Hepatocyte (in vitro differentiated cells): ENCODE measurements at regions not wholly inside any gene's neighbourhood (a gene's known extent, or its start where the extent isn't known, plus 50 kb on each side); places are given as distances from the start of the nearest gene placed in this dataset.
"Not testable (repeated sequence)": the region's sequence is repeated elsewhere in the genome, so short reads cannot be mapped to it uniquely, and the experiment has no call there.

ENCODE experiments used
- DNase-seq: peaks from one replicate; pipeline ENCODE4 v3.0.0-alpha.2; 2016; ENCODE audit warnings: low spot score
- H2AFZ ChIP-seq: fragments of 200-600 bp; sonication (generic); 2 replicates; pipeline ENCODE4 v1.6.0; 2016; ENCODE audit warnings: antibody characterized with exemption, mild to moderate bottlenecking
- H3K27ac ChIP-seq: fragments of 200-600 bp; sonication (generic); 2 replicates; pipeline ENCODE4 v1.5.1; 2016; ENCODE audit warnings: mild to moderate bottlenecking
- H3K27me3 ChIP-seq: fragments of 200-600 bp; sonication (generic); 2 replicates; pipeline ENCODE4 v1.6.1; 2016
- H3K36me3 ChIP-seq: fragments of 200-600 bp; sonication (generic); replicated peaks from 2 replicates; pipeline ENCODE4 v1.5.1; 2016; ENCODE audit warnings: low read depth; ENCODE audit not compliant: insufficient read depth
- H3K4me1 ChIP-seq: fragments of 200-600 bp; sonication (generic); 2 replicates; pipeline ENCODE4 v1.5.1; 2016; ENCODE audit warnings: mild to moderate bottlenecking, moderate library complexity; ENCODE audit not compliant: insufficient read depth
- H3K4me2 ChIP-seq: fragments of 200-600 bp; sonication (generic); 2 replicates; pipeline ENCODE4 v1.6.0; 2016
- H3K4me3 ChIP-seq: fragments of 200-600 bp; sonication (generic); 2 replicates; pipeline ENCODE4 v1.5.1; 2016; ENCODE audit warnings: mild to moderate bottlenecking
- H3K79me2 ChIP-seq: fragments of 200-600 bp; sonication (generic); 2 replicates; pipeline ENCODE4 v1.6.0; 2017; ENCODE audit warnings: mild to moderate bottlenecking
- H3K9me2 ChIP-seq: fragments of 200-600 bp; sonication (generic); replicated peaks from 2 replicates; pipeline ENCODE4 v1.6.0; 2017; ENCODE audit warnings: mild to moderate bottlenecking; ENCODE audit not compliant: insufficient read depth
- H3K9me3 ChIP-seq: fragments of 200-600 bp; sonication (generic); 2 replicates; pipeline ENCODE4 v1.5.1; 2016; ENCODE audit warnings: low read depth, mild to moderate bottlenecking
- H4K20me1 ChIP-seq: fragments of 200-600 bp; sonication (generic); 2 replicates; pipeline ENCODE4 v1.6.0; 2016; ENCODE audit warnings: mild to moderate bottlenecking; ENCODE audit not compliant: insufficient read depth, poor library complexity, severe bottlenecking
- EZH2 ChIP-seq: fragments of 200-600 bp; sonication (generic); IDR thresholded peaks from 2 replicates; pipeline ENCODE4 v1.6.1; 2016; ENCODE audit warnings: antibody characterized with exemption, mild to moderate bottlenecking, borderline replicate concordance
- EZH2phosphoT487 ChIP-seq: fragments of 200-600 bp; sonication (generic); IDR thresholded peaks from one replicate; pipeline ENCODE4 v1.6.1; 2018; ENCODE audit warnings: antibody characterized with exemption, mild to moderate bottlenecking, low read depth, moderate library complexity; ENCODE audit not compliant: unreplicated experiment, severe bottlenecking
- WGBS: methylation state at CpG from one replicate; pipeline ENCODE4 v1.1.6; 2016; ENCODE audit warnings: low lambda C conversion rate; ENCODE audit errors: missing lambda C conversion rate; 5-methylcytosine and 5-hydroxymethylcytosine counted together
- TF ChIP-seq, protein P1 (sequence below): fragments of 200-600 bp; sonication (generic); IDR thresholded peaks from 2 replicates; pipeline ENCODE4 v1.5.1; 2016; ENCODE audit warnings: antibody characterized with exemption, mild to moderate bottlenecking; ENCODE audit not compliant: poor library complexity

DNA sequence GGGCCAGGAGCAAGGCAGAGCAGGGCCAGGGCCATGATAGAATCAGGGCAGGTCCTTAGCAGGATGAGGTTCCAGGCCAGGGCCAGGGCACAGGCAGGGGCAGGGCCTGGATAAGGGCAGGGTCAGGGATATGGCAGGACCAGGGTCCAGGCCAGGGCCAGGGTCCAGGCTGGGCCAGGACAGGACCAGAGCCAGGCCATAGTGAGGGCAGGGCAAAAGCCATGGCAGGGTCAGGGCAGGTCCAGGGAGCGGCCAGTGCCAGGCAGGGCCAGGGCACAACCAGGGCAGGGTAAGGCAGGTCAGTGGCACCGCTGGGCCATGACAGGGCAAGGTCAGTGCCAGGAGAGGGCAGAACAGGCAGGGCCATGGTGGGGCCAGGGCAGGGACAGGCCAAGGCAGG, 152.2 kb downstream of the LIPI start:
- Histone ChIP-seq H3K9me3 (no peaks in the 10 kb centered on the region), H2AFZ (no peak overlapping the region), H3K4me3 (no peak overlapping the region), H3K4me2 (no peak overlapping the region), H3K36me3 (no peaks in the 10 kb centered on the region), H3K27ac (no peak overlapping the region), H3K4me1 (no peaks in the 10 kb centered on the region), H3K9me2 (no peaks in the 10 kb centered on the region), H4K20me1 (no peaks in the 10 kb centered on the region), H3K79me2 (peaks cover 8% of the 10 kb centered on the region), H3K27me3 (no peaks in the 10 kb centered on the region)
- DNase-seq = no peak
- 96% methylated on average over 2 of the region's 2 CpGs for WGBS
- TF ChIP-seq EZH2 = no peak
- TF ChIP-seq, protein P1, sequence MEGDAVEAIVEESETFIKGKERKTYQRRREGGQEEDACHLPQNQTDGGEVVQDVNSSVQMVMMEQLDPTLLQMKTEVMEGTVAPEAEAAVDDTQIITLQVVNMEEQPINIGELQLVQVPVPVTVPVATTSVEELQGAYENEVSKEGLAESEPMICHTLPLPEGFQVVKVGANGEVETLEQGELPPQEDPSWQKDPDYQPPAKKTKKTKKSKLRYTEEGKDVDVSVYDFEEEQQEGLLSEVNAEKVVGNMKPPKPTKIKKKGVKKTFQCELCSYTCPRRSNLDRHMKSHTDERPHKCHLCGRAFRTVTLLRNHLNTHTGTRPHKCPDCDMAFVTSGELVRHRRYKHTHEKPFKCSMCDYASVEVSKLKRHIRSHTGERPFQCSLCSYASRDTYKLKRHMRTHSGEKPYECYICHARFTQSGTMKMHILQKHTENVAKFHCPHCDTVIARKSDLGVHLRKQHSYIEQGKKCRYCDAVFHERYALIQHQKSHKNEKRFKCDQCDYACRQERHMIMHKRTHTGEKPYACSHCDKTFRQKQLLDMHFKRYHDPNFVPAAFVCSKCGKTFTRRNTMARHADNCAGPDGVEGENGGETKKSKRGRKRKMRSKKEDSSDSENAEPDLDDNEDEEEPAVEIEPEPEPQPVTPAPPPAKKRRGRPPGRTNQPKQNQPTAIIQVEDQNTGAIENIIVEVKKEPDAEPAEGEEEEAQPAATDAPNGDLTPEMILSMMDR = no peak

DNA sequence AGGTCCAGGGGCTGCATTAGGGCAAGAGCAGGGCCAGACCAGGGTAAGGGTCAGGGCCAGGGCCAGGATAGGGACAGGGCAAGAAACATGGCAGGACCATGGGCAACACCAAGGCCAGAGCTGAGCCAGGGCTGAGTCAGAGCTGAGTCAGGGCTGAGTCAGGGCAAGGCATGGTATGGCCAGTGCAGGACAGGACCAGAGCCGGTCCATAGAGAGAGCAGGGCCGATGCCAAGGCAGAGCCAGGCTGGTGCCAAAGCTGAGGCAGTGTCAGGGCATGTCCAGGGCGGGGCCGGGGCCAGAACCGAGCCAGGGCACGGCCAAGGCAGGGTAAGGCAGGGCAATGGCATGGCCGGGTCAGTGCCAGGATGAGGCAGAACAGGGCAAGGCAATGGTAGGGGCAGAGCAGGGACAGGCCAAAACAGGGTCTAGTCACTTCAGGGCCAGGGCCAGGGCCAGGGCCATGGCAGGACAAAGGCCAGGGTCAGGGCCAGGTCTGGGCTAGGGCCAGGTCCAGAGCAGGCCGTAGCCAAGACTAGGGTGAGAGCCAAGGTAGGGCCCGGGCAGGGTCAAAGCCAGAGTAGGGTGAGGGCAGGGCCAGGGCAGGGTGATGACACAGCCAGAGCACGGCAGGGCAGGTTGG, 152.8 kb downstream of the LIPI start:
- H3K4me3 ChIP-seq, H3K79me2 ChIP-seq, DNase-seq, H3K27ac ChIP-seq, H3K36me3 ChIP-seq, H3K9me2 ChIP-seq, H2AFZ ChIP-seq, H3K27me3 ChIP-seq, H4K20me1 ChIP-seq, H3K4me2 ChIP-seq, H3K9me3 ChIP-seq, H3K4me1 ChIP-seq: not testable (repeated sequence)
- WGBS = 90% methylated on average over 9 of the region's 10 CpGs

- H3K79me2 ChIP-seq = peaks cover 12% of the 10 kb centered on the region
- H3K4me1 ChIP-seq = no peaks in the 10 kb centered on the region
- no peak overlapping the region for H3K4me2 ChIP-seq
- no peaks in the 10 kb centered on the region for H3K27me3 ChIP-seq
- no peaks in the 10 kb centered on the region for H3K9me2 ChIP-seq
- H2AFZ ChIP-seq = no peak overlapping the region
- no peak for TF ChIP-seq EZH2phosphoT487
- TF ChIP-seq, protein P1 = no peak
- no peak for TF ChIP-seq EZH2
- H3K9me3 ChIP-seq = no peaks in the 10 kb centered on the region
- 88% methylated on average over 4 of the region's 4 CpGs for WGBS
- no peak for DNase-seq
- no peak overlapping the region for H3K27ac ChIP-seq
- H4K20me1 ChIP-seq = no peaks in the 10 kb centered on the region
- H3K4me3 ChIP-seq = no peak overlapping the region
- no peaks in the 10 kb centered on the region for H3K36me3 ChIP-seq
These were observed 153.4 kb downstream of the LIPI start for GRCh38 chr21:14057313-14057712.

GRCh38 chr21:14056771-14057191, 154.0 kb downstream of the LIPI start:
- Histone ChIP-seq H2AFZ (no peak overlapping the region), H3K4me3 (no peak overlapping the region), H3K79me2 (peaks cover 12% of the 10 kb centered on the region), H4K20me1 (no peaks in the 10 kb centered on the region), H3K27ac (no peak overlapping the region), H3K9me3 (no peaks in the 10 kb centered on the region), H3K4me1 (no peaks in the 10 kb centered on the region), H3K36me3 (no peaks in the 10 kb centered on the region), H3K9me2 (no peaks in the 10 kb centered on the region), H3K4me2 (no peak overlapping the region), H3K27me3 (no peaks in the 10 kb centered on the region)
- DNase-seq = no peak
- WGBS = 100% methylated on average over 8 of the region's 9 CpGs
- TF ChIP-seq, protein P1 = no peak
- TF ChIP-seq EZH2 (no peak), EZH2phosphoT487 (no peak)

DNA sequence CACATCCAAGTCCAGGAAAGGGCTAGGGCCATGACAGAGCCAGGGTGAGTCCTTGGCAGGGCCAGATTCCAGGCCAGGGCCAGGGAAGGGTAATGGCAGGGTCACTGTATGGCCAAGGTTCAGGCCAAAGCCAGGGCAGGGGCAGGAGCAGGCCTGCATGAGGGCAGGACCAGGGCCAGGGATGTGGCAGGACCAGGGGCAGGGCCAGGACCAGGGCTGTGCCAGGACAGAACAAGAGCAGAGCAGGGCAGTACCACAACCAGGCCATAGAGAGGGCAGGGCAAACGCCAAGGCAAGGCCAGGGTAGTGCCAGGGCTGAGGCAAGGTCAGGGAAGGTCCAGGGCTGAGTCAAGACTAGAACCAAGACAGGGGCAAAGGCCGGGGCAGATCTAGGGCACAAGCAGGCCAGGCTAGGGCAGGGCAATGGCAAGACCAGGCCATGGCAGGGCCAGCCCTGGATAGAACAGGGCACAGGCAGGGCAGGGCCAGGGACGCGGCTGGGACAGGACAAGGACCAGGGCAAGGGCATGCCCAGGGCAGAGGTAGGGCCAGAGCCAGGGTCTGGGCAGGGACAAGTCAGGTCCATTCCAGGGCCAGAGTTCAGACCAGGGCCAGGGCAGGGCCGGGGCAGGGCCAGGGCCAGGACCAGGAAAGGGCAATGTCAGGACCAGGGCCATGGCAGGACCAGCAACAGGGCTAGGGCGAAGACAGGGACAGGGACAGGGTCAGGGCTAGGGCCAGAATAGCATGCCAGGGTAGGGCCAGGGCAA, 154.8 kb downstream of the LIPI start:
- not testable (repeated sequence) for H3K9me3 ChIP-seq, H3K27ac ChIP-seq, H2AFZ ChIP-seq, H3K4me3 ChIP-seq, H3K4me2 ChIP-seq, H3K9me2 ChIP-seq, DNase-seq, H3K36me3 ChIP-seq, H3K27me3 ChIP-seq, H4K20me1 ChIP-seq, H3K4me1 ChIP-seq
- H3K79me2 ChIP-seq = peaks cover 12% of the 10 kb centered on the region
- WGBS = 100% methylated on average over 6 of the region's 6 CpGs
